Occipital lobe (tissue), 1 donor: ENCODE measurements at regions not wholly inside any gene's neighbourhood (a gene's known extent, or its start where the extent isn't known, plus 50 kb on each side); places are given as distances from the start of the nearest gene placed in this dataset.

Experiments used
- DNase-seq: peaks from one replicate; lab custom pipeline; 2025; lab: John Stamatoyannopoulos, UW

GRCh38 chr14:38775986-38776385 lies 327.0 kb downstream of the SEC23A start:
- DNase-seq: no peak

- DNase-seq: no peak
Measured at GRCh38 chr14:38774162-38774561, 328.9 kb downstream of the SEC23A start.

- no peak for DNase-seq
Measured at GRCh38 chr14:38770251-38770650, 332.8 kb downstream of the SEC23A start.

GRCh38 chr14:38762845-38763244 lies 340.2 kb downstream of the SEC23A start:
- DNase-seq: no peak

GRCh38 chr14:38762426-38762825 lies 340.6 kb downstream of the SEC23A start:
- DNase-seq: no peak

- DNase-seq: no peak
Measured at GRCh38 chr14:38761033-38761432, 342.0 kb downstream of the SEC23A start.

- no peak for DNase-seq
Measured at GRCh38 chr14:38758661-38759060, 344.4 kb downstream of the SEC23A start.

- DNase-seq: no peak
Measured at GRCh38 chr14:38755036-38755435, 348.0 kb downstream of the SEC23A start.

GRCh38 chr14:38752750-38753149 lies 350.3 kb downstream of the SEC23A start:
- DNase-seq: no peak

- no peak for DNase-seq
Measured at GRCh38 chr14:38752341-38752740, 350.7 kb downstream of the SEC23A start.

- DNase-seq: no peak
Measured at GRCh38 chr14:38751459-38751858, 351.6 kb downstream of the SEC23A start.

- DNase-seq: no peak
Measured at GRCh38 chr14:38749936-38750335, 353.1 kb downstream of the SEC23A start.

GRCh38 chr14:38745861-38746260 lies 357.2 kb downstream of the SEC23A start:
- DNase-seq: no peak

- no peak for DNase-seq
Measured at GRCh38 chr14:38743966-38744584, 359.0 kb downstream of the SEC23A start.

- DNase-seq: no peak
Measured at GRCh38 chr14:38737686-38738407, 365.2 kb downstream of the SEC23A start.

GRCh38 chr14:38735005-38735404 lies 368.0 kb downstream of the SEC23A start:
- no peak for DNase-seq

- no peak for DNase-seq
Measured at GRCh38 chr14:38731962-38732361, 371.1 kb downstream of the SEC23A start.

- no peak for DNase-seq
Measured at GRCh38 chr14:38730420-38730819, 372.6 kb downstream of the SEC23A start.

GRCh38 chr14:38727731-38728130 lies 375.3 kb downstream of the SEC23A start:
- DNase-seq: no peak

GRCh38 chr14:38724621-38725020 lies 378.4 kb downstream of the SEC23A start:
- no peak for DNase-seq

GRCh38 chr14:38723959-38724358 lies 379.1 kb downstream of the SEC23A start:
- no peak for DNase-seq

- DNase-seq: no peak
Measured at GRCh38 chr14:38723277-38723676, 379.8 kb downstream of the SEC23A start.

- peak; percentile 17 for DNase-seq
Measured at GRCh38 chr14:38721822-38722431, 381.1 kb downstream of the SEC23A start.
